ENCODE measurements at regions not wholly inside any gene's neighbourhood (a gene's known extent, or its start where the extent isn't known, plus 50 kb on each side); places are given as distances from the start of the nearest gene placed in this dataset.

GRCh38 chr3:106231086-106231485 lies 362.3 kb upstream of the CBLB start:
- no peak for TF ChIP-seq CTCF (IDR thresholded peaks at IDR 0.05; ENCODE audit: low read depth, low read length)
- ChIA-PET POLR2A (no interaction called here), CTCF (no interaction called here)

GRCh38 chr3:106232956-106233355 lies 364.1 kb upstream of the CBLB start:
- CTCF ChIA-PET, result interaction anchor here (1.0 kb wide), 1 partner anchor 8 kb away, joined by 3 read pairs; no protein-coding TSS in a partner anchor
- POLR2A ChIA-PET, result no interaction called here
- no peak for DNase-seq (ENCODE audit: low read depth, low spot score)
- no peak overlapping the region for H3K27ac ChIP-seq (ENCODE audit: low read depth, low read length)
- TF ChIP-seq CTCF (IDR thresholded peaks at IDR 0.05; ENCODE audit: low read depth, low read length), result no peak
- H3K27me3 ChIP-seq (ENCODE audit: control insufficient read depth, insufficient read depth, low read length), result no peaks in the 10 kb centered on the region
- no peak overlapping the region for H3K4me3 ChIP-seq (ENCODE audit: low read depth, low read length)
- no peaks in the 10 kb centered on the region for H3K9me3 ChIP-seq (ENCODE audit: control insufficient read depth, insufficient read depth, low read length)

More at GRCh38 chr3:106231086-106231485, 362.3 kb upstream of the CBLB start:
- DNase-seq (ENCODE audit: low read depth, low spot score), result no peak
- Histone ChIP-seq H3K27ac (ENCODE audit: low read depth, low read length) (no peak overlapping the region), H3K27me3 (ENCODE audit: control insufficient read depth, insufficient read depth, low read length) (no peaks in the 10 kb centered on the region), H3K4me3 (ENCODE audit: low read depth, low read length) (no peak overlapping the region), H3K9me3 (ENCODE audit: control insufficient read depth, insufficient read depth, low read length) (no peaks in the 10 kb centered on the region)

- no peak overlapping the region for H3K4me3 ChIP-seq (ENCODE audit: low read depth, low read length)
- H3K9me3 ChIP-seq (ENCODE audit: control insufficient read depth, insufficient read depth, low read length), result no peaks in the 10 kb centered on the region
- no peak for TF ChIP-seq CTCF (IDR thresholded peaks at IDR 0.05; ENCODE audit: low read depth, low read length)
- POLR2A ChIA-PET, result no interaction called here
- CTCF ChIA-PET, result no interaction called here
- no peaks in the 10 kb centered on the region for H3K27me3 ChIP-seq (ENCODE audit: control insufficient read depth, insufficient read depth, low read length)
- DNase-seq (ENCODE audit: low read depth, low spot score), result no peak
- H3K27ac ChIP-seq (ENCODE audit: low read depth, low read length), result no peak overlapping the region
Observed at GRCh38 chr3:106239195-106239697, 370.4 kb upstream of the CBLB start.

- Histone ChIP-seq H3K9me3 (ENCODE audit: control insufficient read depth, insufficient read depth, low read length) (no peaks in the 10 kb centered on the region), H3K27me3 (ENCODE audit: control insufficient read depth, insufficient read depth, low read length) (no peaks in the 10 kb centered on the region), H3K27ac (ENCODE audit: low read depth, low read length) (no peak overlapping the region), H3K4me3 (ENCODE audit: low read depth, low read length) (no peak overlapping the region)
- POLR2A ChIA-PET, result no interaction called here
- no peak for TF ChIP-seq CTCF (IDR thresholded peaks at IDR 0.05; ENCODE audit: low read depth, low read length)
- CTCF ChIA-PET, result interaction anchor here (0.9 kb wide), 1 partner anchor 9 kb away, joined by 3 read pairs; no protein-coding TSS in a partner anchor
- no peak for DNase-seq (ENCODE audit: low read depth, low spot score)
Observed at GRCh38 chr3:106241593-106241992, 372.8 kb upstream of the CBLB start.

- POLR2A ChIA-PET, result no interaction called here
- DNase-seq (ENCODE audit: low read depth, low spot score), result no peak
- CTCF ChIA-PET, result no interaction called here
- no peaks in the 10 kb centered on the region for H3K27me3 ChIP-seq (ENCODE audit: control insufficient read depth, insufficient read depth, low read length)
- no peak overlapping the region for H3K27ac ChIP-seq (ENCODE audit: low read depth, low read length)
- TF ChIP-seq CTCF (IDR thresholded peaks at IDR 0.05; ENCODE audit: low read depth, low read length), result no peak
- H3K4me3 ChIP-seq (ENCODE audit: low read depth, low read length), result no peak overlapping the region
- no peaks in the 10 kb centered on the region for H3K9me3 ChIP-seq (ENCODE audit: control insufficient read depth, insufficient read depth, low read length)
Observed at GRCh38 chr3:106242781-106243180, 374.0 kb upstream of the CBLB start.
